Fibroblast of pulmonary artery (primary cell): ENCODE measurements at regions not wholly inside any gene's neighbourhood (a gene's known extent, or its start where the extent isn't known, plus 50 kb on each side); places are given as distances from the start of the nearest gene placed in this dataset.

Source experiments
- DNase-seq: peaks from one replicate; pipeline ENCODE4 v3.0.0-alpha.2; 2010; ENCODE audit warnings: low read depth
- H3K4me3 ChIP-seq: replicated peaks from 2 replicates; pipeline ENCODE4 v1.5.1; 2011; ENCODE audit warnings: low read depth, mild to moderate bottlenecking, control low read depth, low read length, moderate library complexity
- CTCF ChIP-seq: IDR thresholded peaks from 2 replicates; pipeline ENCODE4 v1.5.1; 2011; ENCODE audit warnings: mild to moderate bottlenecking, control low read depth, low read length, inconsistent platforms; ENCODE audit errors: missing control alignments

- no peak overlapping the region for H3K4me3 ChIP-seq
- TF ChIP-seq CTCF, result no peak
- no peak for DNase-seq
Measured at GRCh38 chr19:30878495-30878894, 470.7 kb downstream of the TSHZ3 start.

- no peak overlapping the region for H3K4me3 ChIP-seq
- TF ChIP-seq CTCF, result no peak
- no peak for DNase-seq
Measured at GRCh38 chr19:30877661-30878113, 471.5 kb downstream of the TSHZ3 start.

- no peak for DNase-seq
- no peak overlapping the region for H3K4me3 ChIP-seq
- TF ChIP-seq CTCF, result no peak
Measured at GRCh38 chr19:30873691-30874090, 475.5 kb downstream of the TSHZ3 start.

- no peak for TF ChIP-seq CTCF
- no peak overlapping the region for H3K4me3 ChIP-seq
- no peak for DNase-seq
Measured at GRCh38 chr19:30873003-30873402, 476.2 kb downstream of the TSHZ3 start.

- H3K4me3 ChIP-seq, result no peak overlapping the region
- TF ChIP-seq CTCF, result no peak
- DNase-seq, result no peak
Measured at GRCh38 chr19:30871979-30872378, 477.3 kb downstream of the TSHZ3 start.

- H3K4me3 ChIP-seq, result no peak overlapping the region
- no peak for DNase-seq
- no peak for TF ChIP-seq CTCF
Measured at GRCh38 chr19:30870876-30871275, 478.4 kb downstream of the TSHZ3 start.

GRCh38 chr19:30865511-30865910, 483.7 kb downstream of the TSHZ3 start:
- H3K4me3 ChIP-seq, result no peak overlapping the region
- no peak for DNase-seq
- no peak for TF ChIP-seq CTCF
